Upper lobe of left lung (tissue), 6 donors: ENCODE measurements at regions not wholly inside any gene's neighbourhood (a gene's known extent, or its start where the extent isn't known, plus 50 kb on each side); places are given as distances from the start of the nearest gene placed in this dataset.

Experiments
- ATAC-seq, 2 donors: fragments of 200-7000 bp; cut with Tn5 transposase; one replicate each; pipeline ENCODE4 v1.9.1; 2022; ENCODE audit warnings: mild to moderate bottlenecking in 2 of 2, moderate library complexity in 2 of 2; ENCODE audit not compliant: low FRiP score in 2 of 2
- DNase-seq, 2 donors: peaks; one replicate each; pipeline ENCODE4 v3.0.0-alpha.2; 2019 to 2020
- H3K27ac ChIP-seq, 4 donors: fragments of 200-600 bp; sonication (generic); one replicate each; pipeline ENCODE4 v1.5.1; 2016 to 2019
- H3K27me3 ChIP-seq, 4 donors: fragments of 200-600 bp; sonication (generic); one replicate each; pipeline ENCODE4 v1.5.1; 2017 to 2019
- H3K36me3 ChIP-seq, 4 donors: fragments of 200-600 bp; sonication (generic); one replicate each; pipeline ENCODE4 v1.5.1; 2016 to 2019
- H3K4me1 ChIP-seq, 4 donors: fragments of 200-600 bp; sonication (generic); one replicate each; pipeline ENCODE4 v1.5.1; 2018 to 2019
- H3K4me3 ChIP-seq, 4 donors: fragments of 200-600 bp; sonication (generic); one replicate each; pipeline ENCODE4 v1.5.1; 2017 to 2019; ENCODE audit warnings: mild to moderate bottlenecking in 2 of 4, moderate library complexity in 1 of 4
- H3K9me3 ChIP-seq, 4 donors: fragments of 200-600 bp; sonication (generic); one replicate each; pipeline ENCODE4 v1.5.1; 2018 to 2019
- CTCF ChIP-seq, 6 experiments: fragments of 450-650 bp in 4 of 6; fragments of 200-600 bp in 2 of 6; sonication (generic) in 2 of 6; IDR thresholded peaks; one replicate each; pipeline ENCODE4 v1.5.1; 2016 to 2019; ENCODE audit warnings: antibody characterized with exemption in 6 of 6
- EP300 ChIP-seq, 4 donors: sonication (generic); formaldehyde crosslinking; IDR thresholded peaks; one replicate each; pipeline ENCODE4 v1.5.1; 2017; ENCODE audit warnings: antibody characterized with exemption in 4 of 4, control low read depth in 2 of 4
- POLR2A ChIP-seq, 4 donors: fragments of 450-650 bp; IDR thresholded peaks; one replicate each; pipeline ENCODE4 v1.5.1; 2016 to 2017; ENCODE audit warnings: antibody characterized with exemption in 4 of 4, mild to moderate bottlenecking in 2 of 4
- POLR2AphosphoS5 ChIP-seq, 2 donors: sonication (generic); formaldehyde crosslinking; IDR thresholded peaks; one replicate each; pipeline ENCODE4 v1.5.1; 2017; ENCODE audit warnings: antibody characterized with exemption in 2 of 2
- whole genome bisulfite sequencing, 2 donors: methylation state at CpG; one replicate each; pipeline ENCODE4 v1.1.5; 2017 to 2018; 5-methylcytosine and 5-hydroxymethylcytosine counted together
- donor health status: DM: no; HTN: no; CAD: no; lungs with moderate emphysema.
- donor health status: DM: no; HTN: yes; CAD: no; lungs with severe emphysema.

DNA sequence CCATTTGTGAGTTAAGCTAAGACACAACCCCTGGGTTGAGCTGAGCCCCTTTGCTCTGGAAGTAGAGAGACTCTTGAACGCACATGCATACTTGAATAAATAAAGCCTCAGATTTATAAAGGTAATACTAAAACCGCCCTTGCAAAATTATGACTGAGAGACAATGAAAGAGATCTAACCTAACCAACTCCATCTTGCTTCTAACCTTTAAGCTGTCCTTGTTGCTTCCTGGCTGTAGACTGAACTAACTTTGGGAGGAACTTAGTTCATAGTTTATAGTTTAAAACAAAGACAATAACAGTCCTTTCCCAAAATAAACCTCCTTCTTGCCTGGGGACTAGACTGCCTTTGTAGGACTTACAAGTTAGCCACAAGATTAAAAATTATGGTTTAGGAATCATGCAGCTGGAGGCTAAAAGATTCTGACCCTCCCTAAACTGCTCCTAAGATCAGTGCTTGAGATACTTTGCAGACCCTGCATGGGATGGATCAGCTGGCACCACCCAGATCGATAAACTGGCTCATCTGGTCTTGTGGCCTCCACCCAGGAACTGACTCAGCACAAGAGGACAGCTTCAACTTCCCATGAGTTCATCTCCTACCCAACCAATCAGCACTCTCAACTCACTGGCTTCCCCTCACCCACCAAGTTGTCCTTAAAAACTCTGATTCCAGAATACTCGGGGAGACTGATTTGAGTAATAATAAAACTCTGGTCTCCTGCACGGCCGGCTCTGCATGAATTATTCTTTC, 240.2 kb upstream of the SLC14A2 start:
- ATAC-seq (no peak), DNase-seq (no peak)
- 80 to 82% methylated on average over 6 of the region's 6 CpGs for WGBS, 2 donors
- TF ChIP-seq CTCF (IDR thresholded peaks at IDR 0.05) (no peak), POLR2AphosphoS5 (IDR thresholded peaks at IDR 0.05) (no peak)
- no peaks in the 10 kb centered on the region for H3K36me3 ChIP-seq
- no peaks in the 10 kb centered on the region for H3K4me1 ChIP-seq
- H3K27me3 ChIP-seq: no peaks in the 10 kb centered on the region
- no peak overlapping the region for H3K4me3 ChIP-seq
- H3K27ac ChIP-seq: no peak overlapping the region
- no peaks in the 10 kb centered on the region for H3K9me3 ChIP-seq

GRCh38 chr18:45376193-45376592, 239.1 kb upstream of the SLC14A2 start:
- TF ChIP-seq POLR2AphosphoS5 (IDR thresholded peaks at IDR 0.05): no peak
- TF ChIP-seq CTCF (IDR thresholded peaks at IDR 0.05): no peak
- no peak for TF ChIP-seq EP300 (IDR thresholded peaks at IDR 0.05)
- no peak for TF ChIP-seq POLR2A (IDR thresholded peaks at IDR 0.05)
- Histone ChIP-seq H3K36me3 (no peaks in the 10 kb centered on the region), H3K4me3 (no peak overlapping the region), H3K9me3 (no peaks in the 10 kb centered on the region), H3K4me1 (no peaks in the 10 kb centered on the region), H3K27me3 (no peaks in the 10 kb centered on the region), H3K27ac (no peak overlapping the region)
- DNase-seq (no peak), ATAC-seq (no peak)
- 93 to 100% methylated on average over 2 of the region's 2 CpGs for WGBS, 2 donors

DNA sequence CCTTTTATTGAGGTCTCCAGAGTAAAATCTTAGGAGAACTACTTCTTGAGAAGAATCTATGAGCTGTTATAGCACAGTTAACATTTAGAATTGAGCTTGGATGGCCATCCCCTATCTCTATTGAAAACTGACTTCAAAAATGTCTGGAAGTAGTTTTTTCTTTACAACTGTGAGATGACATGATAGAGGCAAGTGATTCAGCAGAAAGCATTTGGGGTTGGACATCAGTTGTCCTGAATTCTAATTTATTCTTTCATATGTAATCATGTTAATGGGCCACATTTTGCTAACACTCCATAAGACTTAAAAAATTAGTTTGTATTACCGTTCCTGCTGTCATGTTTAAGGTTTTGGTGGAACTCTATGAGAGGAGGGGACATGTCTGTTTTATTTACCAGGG, 237.0 kb upstream of the SLC14A2 start:
- TF ChIP-seq POLR2A (IDR thresholded peaks at IDR 0.05) (no peak), EP300 (IDR thresholded peaks at IDR 0.05) (no peak), POLR2AphosphoS5 (IDR thresholded peaks at IDR 0.05) (no peak), CTCF (IDR thresholded peaks at IDR 0.05) (no peak)
- Histone ChIP-seq H3K27ac (no peak overlapping the region), H3K9me3 (no peaks in the 10 kb centered on the region), H3K4me3 (no peak overlapping the region), H3K36me3 (no peaks in the 10 kb centered on the region), H3K27me3 (no peaks in the 10 kb centered on the region), H3K4me1 (no peaks in the 10 kb centered on the region)
- ATAC-seq: no peak
- WGBS, 2 donors: 76 to 81% methylated on average over 1 of the region's 1 CpG
- no peak for DNase-seq

DNA sequence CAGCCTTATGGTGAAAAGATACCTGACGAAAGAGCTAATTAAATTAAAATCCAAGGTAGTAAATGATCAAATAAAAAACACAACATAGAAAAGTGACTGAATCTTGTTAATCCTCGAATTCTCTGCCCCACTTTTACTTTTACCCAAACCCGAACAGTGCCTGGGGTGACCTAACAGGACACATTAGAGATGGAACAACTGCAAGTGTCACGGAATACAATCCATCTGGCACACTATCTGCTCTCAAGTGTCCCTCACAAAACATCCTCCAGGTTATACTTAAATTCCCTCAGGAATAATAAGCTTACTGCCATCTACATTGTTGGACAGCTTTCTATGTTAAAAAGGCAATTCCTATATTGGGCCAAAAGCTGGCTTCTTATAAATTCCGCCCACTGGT, 236.3 kb upstream of the SLC14A2 start:
- 84% methylated on average over 5 of the region's 5 CpGs for WGBS, 2 donors
- no peaks in the 10 kb centered on the region for H3K36me3 ChIP-seq
- TF ChIP-seq POLR2A (IDR thresholded peaks at IDR 0.05) (no peak), POLR2AphosphoS5 (IDR thresholded peaks at IDR 0.05) (no peak), CTCF (IDR thresholded peaks at IDR 0.05) (no peak), EP300 (IDR thresholded peaks at IDR 0.05) (no peak)
- no peaks in the 10 kb centered on the region for H3K27me3 ChIP-seq
- H3K9me3 ChIP-seq: no peaks in the 10 kb centered on the region
- no peak for ATAC-seq
- no peaks in the 10 kb centered on the region for H3K4me1 ChIP-seq
- no peak for DNase-seq
- no peak overlapping the region for H3K4me3 ChIP-seq
- H3K27ac ChIP-seq: no peak overlapping the region

DNA sequence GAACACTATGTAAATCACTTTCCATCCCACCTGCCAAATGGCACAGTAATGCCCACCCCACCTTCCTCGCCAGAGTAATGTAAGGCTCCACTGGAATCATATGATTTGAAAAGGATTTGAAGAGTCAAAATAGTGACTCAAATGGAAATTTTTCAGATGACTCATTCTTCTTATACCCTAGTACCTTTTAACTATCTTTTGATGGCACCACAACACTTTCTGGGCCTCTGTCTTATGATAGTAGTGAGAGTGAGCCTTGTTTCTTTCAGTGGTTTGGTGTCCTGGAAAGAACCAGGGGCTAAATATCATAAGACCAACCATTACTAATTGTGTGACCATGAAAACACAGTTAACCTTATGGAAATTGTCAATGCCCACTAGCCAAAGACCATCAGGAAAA, 235.4 kb upstream of the SLC14A2 start:
- no peak for DNase-seq
- peaks cover 0 to 5% (median 0%) of the 10 kb centered on the region in 4 donors for H3K4me1 ChIP-seq
- no peaks in the 10 kb centered on the region for H3K36me3 ChIP-seq
- WGBS, 2 donors: 89 to 100% methylated on average over 1 of the region's 1 CpG
- H3K9me3 ChIP-seq: no peaks in the 10 kb centered on the region
- no peaks in the 10 kb centered on the region for H3K27me3 ChIP-seq
- ATAC-seq: no peak
- no peak for TF ChIP-seq POLR2A (IDR thresholded peaks at IDR 0.05)
- no peak for TF ChIP-seq POLR2AphosphoS5 (IDR thresholded peaks at IDR 0.05)
- TF ChIP-seq EP300 (IDR thresholded peaks at IDR 0.05): no peak
- no peak for TF ChIP-seq CTCF (IDR thresholded peaks at IDR 0.05)
- no peak overlapping the region for H3K4me3 ChIP-seq
- no peak overlapping the region for H3K27ac ChIP-seq
